ENCODE measurements at regions not wholly inside any gene's neighbourhood (a gene's known extent, or its start where the extent isn't known, plus 50 kb on each side); places are given as distances from the start of the nearest gene placed in this dataset.

GRCh38 chr18:51724790-51725721, 527.6 kb upstream of the MEX3C start:
- Mint-ChIP-seq H3K27ac (no peak overlapping the region), H3K9me3 (peaks cover 53% of the 10 kb centered on the region), H3K27me3 (ENCODE audit: insufficient read depth) (no peaks in the 10 kb centered on the region), H3K4me3 (no peak overlapping the region), H3K36me3 (ENCODE audit: low read depth) (no peaks in the 10 kb centered on the region), H3K4me1 (ENCODE audit: low read depth) (no peaks in the 10 kb centered on the region)
- no peak for DNase-seq
- TF ChIP-seq CTCF (IDR thresholded peaks at IDR 0.05) = no peak

- peaks cover 56% of the 10 kb centered on the region for H3K9me3 Mint-ChIP-seq
- TF ChIP-seq CTCF (IDR thresholded peaks at IDR 0.05) = no peak
- H3K27ac Mint-ChIP-seq = no peak overlapping the region
- no peaks in the 10 kb centered on the region for H3K36me3 Mint-ChIP-seq (ENCODE audit: low read depth)
- no peak overlapping the region for H3K4me3 Mint-ChIP-seq
- no peaks in the 10 kb centered on the region for H3K27me3 Mint-ChIP-seq (ENCODE audit: insufficient read depth)
- no peak for DNase-seq
- H3K4me1 Mint-ChIP-seq (ENCODE audit: low read depth) = no peaks in the 10 kb centered on the region
These were observed 529.1 kb upstream of the MEX3C start for GRCh38 chr18:51726614-51727013.

GRCh38 chr18:51727780-51728179, 530.3 kb upstream of the MEX3C start:
- Mint-ChIP-seq H3K27ac (no peak overlapping the region), H3K4me1 (ENCODE audit: low read depth) (no peaks in the 10 kb centered on the region), H3K36me3 (ENCODE audit: low read depth) (no peaks in the 10 kb centered on the region), H3K9me3 (peaks cover 54% of the 10 kb centered on the region), H3K4me3 (no peak overlapping the region), H3K27me3 (ENCODE audit: insufficient read depth) (no peaks in the 10 kb centered on the region)
- DNase-seq = no peak
- no peak for TF ChIP-seq CTCF (IDR thresholded peaks at IDR 0.05)

GRCh38 chr18:51731070-51731469, 533.6 kb upstream of the MEX3C start:
- TF ChIP-seq CTCF (IDR thresholded peaks at IDR 0.05) = no peak
- Mint-ChIP-seq H3K9me3 (peaks cover 41% of the 10 kb centered on the region), H3K27ac (no peak overlapping the region), H3K4me1 (ENCODE audit: low read depth) (no peaks in the 10 kb centered on the region), H3K27me3 (ENCODE audit: insufficient read depth) (no peaks in the 10 kb centered on the region), H3K4me3 (no peak overlapping the region), H3K36me3 (ENCODE audit: low read depth) (no peaks in the 10 kb centered on the region)
- no peak for DNase-seq

- no peak for DNase-seq
- no peaks in the 10 kb centered on the region for H3K4me1 Mint-ChIP-seq (ENCODE audit: low read depth)
- no peak for TF ChIP-seq CTCF (IDR thresholded peaks at IDR 0.05)
- peaks cover 27% of the 10 kb centered on the region for H3K9me3 Mint-ChIP-seq
- H3K27me3 Mint-ChIP-seq (ENCODE audit: insufficient read depth) = 0 out of 2 replicates have a peak, but pooled peaks cover 2% of the 10 kb centered on the region
- H3K4me3 Mint-ChIP-seq = no peak overlapping the region
- H3K27ac Mint-ChIP-seq = no peak overlapping the region
- no peaks in the 10 kb centered on the region for H3K36me3 Mint-ChIP-seq (ENCODE audit: low read depth)
These were observed 537.1 kb upstream of the MEX3C start for GRCh38 chr18:51734576-51734975.

Data from HFFc6 (cell line).